GM19193 (cell line): ENCODE measurements at regions not wholly inside any gene's neighbourhood (a gene's known extent, or its start where the extent isn't known, plus 50 kb on each side); places are given as distances from the start of the nearest gene placed in this dataset.

ENCODE experiments used
- POLR2A ChIP-seq: IDR thresholded peaks from 4 replicates; pipeline ENCODE4 v1.6.1; 2011; ENCODE audit not compliant: insufficient read depth, insufficient read length; ENCODE audit errors: extremely low read depth

- TF ChIP-seq POLR2A = no peak
Measured at GRCh38 chr3:145752576-145752975, 408.4 kb downstream of the PLOD2 start.

DNA sequence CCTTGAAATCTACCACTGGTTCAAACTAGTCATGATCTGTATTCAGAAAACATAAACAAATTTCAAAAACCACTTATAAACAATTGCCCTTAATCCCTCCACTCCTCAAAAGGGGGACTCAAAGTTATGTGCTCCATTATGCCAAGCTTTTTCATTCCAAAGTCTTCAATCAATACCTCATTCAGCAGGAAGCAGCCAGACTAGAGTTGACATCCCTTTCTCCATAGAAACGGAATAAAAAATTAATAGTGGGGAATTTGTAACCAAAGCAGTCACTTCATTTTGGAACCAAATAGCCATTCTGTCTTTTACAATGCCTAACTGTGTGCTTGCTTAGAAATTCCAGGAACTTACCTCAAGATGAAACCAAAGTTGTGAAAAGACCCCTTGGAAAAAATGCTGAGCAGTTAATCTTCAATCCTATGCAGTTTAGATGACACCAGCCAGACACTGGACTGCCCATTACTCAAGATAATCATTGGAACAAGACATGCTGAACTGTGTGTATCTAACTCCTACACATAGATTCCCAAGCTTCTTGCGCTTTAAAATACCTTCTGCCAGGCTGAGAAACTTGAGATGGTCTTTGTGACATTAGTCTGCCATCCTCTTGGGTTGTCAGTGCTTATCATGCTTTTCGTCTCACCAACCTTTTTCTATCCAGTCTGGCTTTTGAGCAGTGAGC, 406.2 kb downstream of the PLOD2 start:
- TF ChIP-seq POLR2A = no peak

DNA sequence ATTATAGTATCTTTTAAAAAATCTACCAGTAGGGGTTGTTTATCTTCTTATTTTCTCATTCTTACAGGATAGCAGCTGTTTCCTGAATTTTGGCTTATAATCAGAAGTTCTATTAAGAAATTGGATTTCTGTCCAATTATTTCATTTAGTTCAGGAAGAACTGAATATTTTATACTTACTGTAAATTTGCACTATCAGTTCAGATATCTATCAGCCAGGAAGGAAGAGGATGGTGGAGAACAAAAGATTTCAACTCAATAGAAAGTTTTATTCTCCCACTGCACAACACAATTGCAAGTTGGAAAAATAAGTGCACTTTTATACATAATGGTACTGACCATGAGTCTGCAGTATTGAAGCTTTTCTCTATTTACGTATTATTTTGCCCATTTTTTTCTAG, 400.9 kb downstream of the PLOD2 start:
- no peak for TF ChIP-seq POLR2A

DNA sequence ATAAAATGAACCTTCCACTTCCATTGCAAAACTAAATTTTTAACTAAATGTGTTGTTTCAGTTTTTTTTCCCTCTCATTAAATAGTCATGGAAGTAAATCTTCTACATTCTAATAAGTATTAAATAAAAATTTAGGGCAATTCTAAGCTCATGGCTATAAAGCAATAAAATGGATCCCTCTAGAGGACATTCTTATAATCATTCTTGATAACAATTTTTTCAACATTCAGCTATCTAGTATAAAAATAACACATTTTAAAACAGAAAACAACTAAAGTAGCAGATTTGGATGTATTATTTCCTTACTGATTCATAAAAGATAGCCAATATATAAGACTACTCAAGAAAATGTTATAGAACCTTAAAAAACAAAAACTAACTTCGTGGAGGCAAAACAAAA, 393.1 kb downstream of the PLOD2 start:
- TF ChIP-seq POLR2A = no peak

GRCh38 chr3:145776782-145777408, 384.1 kb downstream of the PLOD2 start:
- TF ChIP-seq POLR2A = no peak

- TF ChIP-seq POLR2A = no peak
Measured at GRCh38 chr3:145780301-145780700, 380.7 kb downstream of the PLOD2 start.

- no peak for TF ChIP-seq POLR2A
Measured at GRCh38 chr3:145785668-145786067, 375.3 kb downstream of the PLOD2 start.

DNA sequence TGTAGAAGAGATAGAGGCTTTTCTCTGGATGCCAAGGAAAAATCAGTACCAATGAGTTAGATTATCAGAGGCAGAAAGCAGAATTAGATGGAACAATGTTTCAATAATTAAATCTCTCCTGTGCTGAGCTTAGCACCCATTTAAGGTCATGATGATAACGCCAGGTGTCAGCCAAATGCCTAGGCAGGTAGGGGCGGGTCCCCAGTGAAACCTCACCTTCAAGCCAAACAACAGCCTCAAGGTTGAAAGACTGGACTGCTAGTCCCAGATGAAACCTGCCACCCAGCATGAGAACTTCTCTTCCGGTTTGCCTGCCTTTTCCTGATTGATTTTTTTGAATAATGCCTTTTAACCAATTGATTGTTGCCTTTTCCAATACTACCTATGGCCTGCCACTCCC, 363.0 kb downstream of the PLOD2 start:
- no peak for TF ChIP-seq POLR2A

GRCh38 chr3:145798696-145799537, 362.1 kb downstream of the PLOD2 start:
- TF ChIP-seq POLR2A = no peak

DNA sequence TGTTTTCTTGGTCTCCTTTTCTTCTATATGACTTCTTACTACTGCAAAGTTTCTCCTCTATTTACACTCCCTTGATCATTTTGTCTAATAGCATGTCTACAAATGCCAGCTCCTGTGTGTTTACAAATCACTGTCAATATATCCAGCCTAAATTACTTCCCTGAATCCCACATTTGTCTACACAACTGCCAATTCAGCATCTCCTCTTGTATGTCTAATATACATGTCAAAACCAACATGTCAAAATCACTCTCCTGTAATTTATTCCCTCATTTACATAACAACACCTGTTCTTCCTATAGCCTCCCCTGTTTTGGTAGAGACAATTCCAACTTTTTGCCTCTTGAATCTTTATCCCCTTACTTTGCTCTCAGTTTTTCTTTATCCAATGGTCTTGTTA, 359.3 kb downstream of the PLOD2 start:
- TF ChIP-seq POLR2A = no peak

DNA sequence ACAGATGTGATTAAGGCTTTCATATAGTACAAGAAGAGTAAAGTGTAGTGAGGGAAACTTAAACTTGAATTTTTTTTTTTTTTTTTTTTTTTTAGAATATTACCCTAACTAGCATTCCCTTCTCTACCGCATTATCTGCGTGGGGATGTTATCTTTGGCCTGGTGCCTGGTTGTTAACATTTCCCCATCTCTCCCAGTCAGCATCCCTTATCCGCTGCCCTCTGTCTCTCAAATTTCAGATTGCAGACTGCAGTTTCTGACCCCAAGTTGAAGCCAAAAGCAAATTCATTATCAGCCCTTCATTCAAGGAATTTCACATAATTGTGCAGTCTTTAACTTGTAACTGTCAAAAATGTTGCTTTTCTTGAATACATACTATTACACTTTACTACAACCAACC, 353.0 kb downstream of the PLOD2 start:
- no peak for TF ChIP-seq POLR2A

GRCh38 chr3:145812391-145812790, 348.6 kb downstream of the PLOD2 start:
- no peak for TF ChIP-seq POLR2A

GRCh38 chr3:145815707-145816413, 345.1 kb downstream of the PLOD2 start:
- no peak for TF ChIP-seq POLR2A

- TF ChIP-seq POLR2A = no peak
Measured at GRCh38 chr3:145817870-145818483, 343.0 kb downstream of the PLOD2 start.

GRCh38 chr3:145820170-145820569, 340.8 kb downstream of the PLOD2 start:
- no peak for TF ChIP-seq POLR2A

GRCh38 chr3:145842294-145842902, 318.6 kb downstream of the PLOD2 start:
- no peak for TF ChIP-seq POLR2A
